K562 (cell line): ENCODE measurements at regions not wholly inside any gene's neighbourhood (a gene's known extent, or its start where the extent isn't known, plus 50 kb on each side); places are given as distances from the start of the nearest gene placed in this dataset.

ENCODE experiments used
- BHLHE40 ChIP-seq: IDR thresholded peaks from 2 replicates; pipeline ENCODE4 v1.6.1; 2011; ENCODE audit warnings: low read length, improper control_type of control experiment
- CCNT2 ChIP-seq: IDR thresholded peaks from 2 replicates; pipeline ENCODE4 v1.6.1; 2011; ENCODE audit warnings: borderline replicate concordance, low read depth, mild to moderate bottlenecking, moderate library complexity, mixed read lengths, low read length; ENCODE audit not compliant: insufficient read length; ENCODE audit errors: extremely low read depth
- GABPA ChIP-seq: fragments of 200-800 bp; sonication (Bioruptor generic); conservative IDR thresholded peaks from 2 replicates; pipeline ENCODE4 v1.6.1; 2016; ENCODE audit warnings: low read depth, missing genetic modification characterization, missing compliant biosample characterization
- HEY1 ChIP-seq: fragments of 250-450 bp; sonication (Bioruptor Pico); IDR thresholded peaks from 2 replicates; pipeline ENCODE4 v1.5.0; 2020; ENCODE audit warnings: mild to moderate bottlenecking, moderate library complexity, borderline replicate concordance
- HNRNPLL ChIP-seq: fragments of 200-400 bp; formaldehyde crosslinking; IDR thresholded peaks from 2 replicates; pipeline ENCODE4 v1.6.1; 2017; ENCODE audit warnings: low read length, low read depth, mild to moderate bottlenecking; ENCODE audit not compliant: poor library complexity, severe bottlenecking
- KHSRP ChIP-seq: fragments of 450-650 bp; IDR thresholded peaks from 2 replicates; pipeline ENCODE4 v1.6.1; 2017
- MAFF ChIP-seq: IDR thresholded peaks from 2 replicates; pipeline ENCODE4 v1.6.1; 2012; ENCODE audit warnings: low read length, improper control_type of control experiment
- MECOM ChIP-seq: fragments of 250-450 bp; sonication (Bioruptor Pico); IDR thresholded peaks from 2 replicates; pipeline ENCODE4 v1.8.0; 2022; ENCODE audit warnings: inconsistent platforms
- NR2C2 ChIP-seq, 2 experiments: fragments of 200-800 bp in 1 of 2; sonication (Bioruptor generic) in 1 of 2; sonication (generic) in 1 of 2; formaldehyde crosslinking in 1 of 2; IDR thresholded peaks; 2 replicates each; pipeline versions ENCODE4 v1.6.1 to v1.8.0; 2016 to 2022; ENCODE audit warnings: mild to moderate bottlenecking in 1 of 2, missing compliant biosample characterization in 1 of 2, missing genetic modification characterization in 1 of 2, missing genetic modification reagents in 1 of 2
- POLR2AphosphoS2 ChIP-seq: IDR thresholded peaks from 2 replicates; pipeline ENCODE4 v1.6.1; 2012; ENCODE audit warnings: low read length, improper control_type of control experiment
- POLR3G ChIP-seq: IDR thresholded peaks from 2 replicates; pipeline ENCODE4 v1.6.1; 2011; ENCODE audit not compliant: insufficient read length, insufficient replicate concordance; ENCODE audit errors: extremely low read depth
- RNF2 ChIP-seq: sonication (generic); IDR thresholded peaks from 2 replicates; pipeline ENCODE4 v1.6.1; 2016
- SPI1 ChIP-seq: IDR thresholded peaks from 2 replicates; pipeline ENCODE4 v1.6.1; 2011; ENCODE audit warnings: low read depth, low read length, control low read depth, borderline replicate concordance
- STAT5A ChIP-seq: IDR thresholded peaks from 2 replicates; pipeline ENCODE4 v1.6.1; 2012; ENCODE audit warnings: low read length, inconsistent platforms, borderline replicate concordance
- ZBTB17 ChIP-seq: fragments of 450-650 bp; formaldehyde crosslinking; IDR thresholded peaks from 2 replicates; pipeline ENCODE4 v1.4.0; 2020; ENCODE audit warnings: mild to moderate bottlenecking
- ZNF174 ChIP-seq: fragments of 250-450 bp; sonication (Bioruptor Pico); IDR thresholded peaks from 2 replicates; pipeline ENCODE4 v1.4.0; 2020; ENCODE audit warnings: mild to moderate bottlenecking
- ZNF184 ChIP-seq: sonication (generic); formaldehyde crosslinking; IDR thresholded peaks from 2 replicates; pipeline ENCODE4 v1.5.0; 2020; ENCODE audit warnings: missing genetic modification reagents
- ZNF561 ChIP-seq: fragments of 450-650 bp; formaldehyde crosslinking; conservative IDR thresholded peaks from 2 replicates; pipeline ENCODE4 v1.4.0; 2020; ENCODE audit warnings: mild to moderate bottlenecking, moderate library complexity
- ZNF778 ChIP-seq: fragments of 450-650 bp; formaldehyde crosslinking; IDR thresholded peaks from 2 replicates; pipeline ENCODE4 v1.4.0; 2020; ENCODE audit warnings: mild to moderate bottlenecking, moderate library complexity
- ZSCAN32 ChIP-seq: fragments of 450-650 bp; formaldehyde crosslinking; IDR thresholded peaks from 2 replicates; pipeline ENCODE4 v1.4.0; 2020; ENCODE audit warnings: mild to moderate bottlenecking, moderate library complexity
- TF ChIP-seq, protein P1 (sequence below): sonication (generic); formaldehyde crosslinking; IDR thresholded peaks from 2 replicates; pipeline ENCODE4 v1.9.0; 2022; ENCODE audit warnings: mild to moderate bottlenecking, missing genetic modification reagents
- TF ChIP-seq, protein P2 (sequence below): fragments of 450-650 bp; formaldehyde crosslinking; IDR thresholded peaks from 2 replicates; pipeline ENCODE4 v1.4.0; 2022; ENCODE audit warnings: mild to moderate bottlenecking, moderate library complexity
- TF ChIP-seq, protein P3 (sequence below): fragments of 250-450 bp; sonication (Bioruptor Pico); IDR thresholded peaks from 2 replicates; pipeline ENCODE4 v1.8.0; 2021; ENCODE audit warnings: moderate library complexity, mild to moderate bottlenecking, inconsistent platforms
- TF ChIP-seq, protein P4 (sequence below): sonication (generic); formaldehyde crosslinking; IDR thresholded peaks from 2 replicates; pipeline ENCODE4 v1.8.0; 2022; ENCODE audit warnings: missing genetic modification reagents, mild to moderate bottlenecking, borderline replicate concordance

DNA sequence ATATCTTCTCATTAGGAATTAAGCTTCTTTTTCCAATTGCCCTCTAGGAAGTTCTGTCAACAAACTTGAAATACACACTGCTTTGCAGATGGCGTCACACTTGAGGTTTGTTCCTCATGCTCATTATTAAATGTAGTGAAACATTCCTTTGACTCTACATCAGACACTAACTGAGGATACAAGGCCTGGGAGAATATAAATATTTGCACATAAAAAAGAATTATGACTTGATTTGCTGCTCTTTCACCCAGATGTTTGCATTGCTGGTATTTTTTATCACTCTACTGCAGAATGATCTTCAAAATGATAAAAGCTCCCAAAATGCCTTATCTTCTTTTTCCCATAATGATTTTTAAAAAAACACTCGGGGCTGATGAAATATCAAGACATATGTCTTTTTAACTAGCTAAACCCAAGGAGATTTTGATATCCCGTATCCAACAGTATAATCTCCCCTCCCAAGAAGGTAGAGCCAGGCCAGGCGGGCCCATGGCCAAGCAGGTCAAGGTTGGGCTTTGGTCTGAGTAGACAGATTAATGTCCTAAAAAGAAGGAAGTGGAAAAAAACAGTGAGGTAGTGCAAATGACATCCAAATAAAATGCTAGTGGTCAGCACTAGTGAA, 264.6 kb downstream of the HHIPL2 start (continued):
- TF ChIP-seq ZBTB17: no peak
- 0 out of 2 replicates have a peak, but pooled peaks have one; percentile 54 for TF ChIP-seq ZSCAN32 (CRISPR knock-in tag)
- TF ChIP-seq POLR3G: no peak
- TF ChIP-seq CCNT2: peak; percentile 45
- TF ChIP-seq, protein P1, sequence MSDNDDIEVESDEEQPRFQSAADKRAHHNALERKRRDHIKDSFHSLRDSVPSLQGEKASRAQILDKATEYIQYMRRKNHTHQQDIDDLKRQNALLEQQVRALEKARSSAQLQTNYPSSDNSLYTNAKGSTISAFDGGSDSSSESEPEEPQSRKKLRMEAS (CRISPR knock-in tag): no peak
- no peak for TF ChIP-seq ZNF184 (CRISPR knock-in tag)
- no peak for TF ChIP-seq POLR2AphosphoS2
- TF ChIP-seq HNRNPLL: no peak
- TF ChIP-seq NR2C2 (CRISPR knock-in tag; IDR thresholded peaks at IDR 0.05): no peak
- TF ChIP-seq NR2C2 (tag; IDR thresholded peaks at IDR 0.05): peak; percentile 15; the same call in 1 of the 2 replicates
- TF ChIP-seq, protein P2, sequence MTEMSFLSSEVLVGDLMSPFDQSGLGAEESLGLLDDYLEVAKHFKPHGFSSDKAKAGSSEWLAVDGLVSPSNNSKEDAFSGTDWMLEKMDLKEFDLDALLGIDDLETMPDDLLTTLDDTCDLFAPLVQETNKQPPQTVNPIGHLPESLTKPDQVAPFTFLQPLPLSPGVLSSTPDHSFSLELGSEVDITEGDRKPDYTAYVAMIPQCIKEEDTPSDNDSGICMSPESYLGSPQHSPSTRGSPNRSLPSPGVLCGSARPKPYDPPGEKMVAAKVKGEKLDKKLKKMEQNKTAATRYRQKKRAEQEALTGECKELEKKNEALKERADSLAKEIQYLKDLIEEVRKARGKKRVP (CRISPR knock-in tag): peak; percentile 91
- TF ChIP-seq, protein P3, sequence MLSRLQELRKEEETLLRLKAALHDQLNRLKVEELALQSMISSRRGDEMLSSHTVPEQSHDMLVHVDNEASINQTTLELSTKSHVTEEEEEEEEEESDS (CRISPR knock-in tag): no peak
- TF ChIP-seq GABPA (tag): peak; percentile 28; the same call in 1 of the 2 replicates
- TF ChIP-seq MECOM (CRISPR knock-in tag): no peak
- no peak for TF ChIP-seq BHLHE40
- TF ChIP-seq ZNF561 (CRISPR knock-in tag): no peak
- TF ChIP-seq HEY1 (CRISPR knock-in tag): peak; percentile 82; the same call in 1 of the 2 replicates
- no peak for TF ChIP-seq MAFF
- TF ChIP-seq, protein P4, sequence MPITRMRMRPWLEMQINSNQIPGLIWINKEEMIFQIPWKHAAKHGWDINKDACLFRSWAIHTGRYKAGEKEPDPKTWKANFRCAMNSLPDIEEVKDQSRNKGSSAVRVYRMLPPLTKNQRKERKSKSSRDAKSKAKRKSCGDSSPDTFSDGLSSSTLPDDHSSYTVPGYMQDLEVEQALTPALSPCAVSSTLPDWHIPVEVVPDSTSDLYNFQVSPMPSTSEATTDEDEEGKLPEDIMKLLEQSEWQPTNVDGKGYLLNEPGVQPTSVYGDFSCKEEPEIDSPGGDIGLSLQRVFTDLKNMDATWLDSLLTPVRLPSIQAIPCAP (CRISPR knock-in tag): no peak
- TF ChIP-seq ZNF174 (CRISPR knock-in tag): no peak
- TF ChIP-seq KHSRP: no peak
- TF ChIP-seq ZNF778 (CRISPR knock-in tag): no peak
- no peak for TF ChIP-seq RNF2
- TF ChIP-seq SPI1: peak; percentile 72; the same call in 1 of the 2 replicates
- TF ChIP-seq STAT5A: no peak
